GM23338 (cell line): ENCODE measurements at regions not wholly inside any gene's neighbourhood (a gene's known extent, or its start where the extent isn't known, plus 50 kb on each side); places are given as distances from the start of the nearest gene placed in this dataset.
A peak's percentile ranks its signal among the peaks of the same experiment; 100 is the strongest.

Experiments
- ATAC-seq: fragments of 200-7000 bp; cut with Tn5 transposase; 3 replicates; pipeline ENCODE4 v1.9.1; 2020
- DNase-seq: peaks from one replicate; pipeline ENCODE4 v3.0.0-alpha.2; 2015; ENCODE audit warnings: low spot score
- H2AFZ ChIP-seq: fragments of 200-600 bp; sonication (generic); 2 replicates; pipeline ENCODE4 v1.8.0; 2016; ENCODE audit warnings: antibody characterized with exemption, mild to moderate bottlenecking, moderate library complexity
- H3F3A ChIP-seq: fragments of 200-600 bp; sonication (generic); replicated peaks from 2 replicates; pipeline ENCODE4 v1.8.0; 2017; ENCODE audit warnings: antibody characterized with exemption, mixed run types, low read depth
- H3K27ac ChIP-seq: fragments of 200-600 bp; sonication (generic); 2 replicates; pipeline ENCODE4 v1.6.1; 2016; ENCODE audit warnings: low read depth
- H3K27me3 ChIP-seq: fragments of 200-600 bp; sonication (generic); 2 replicates; pipeline ENCODE4 v1.8.0; 2016; ENCODE audit warnings: mild to moderate bottlenecking, mixed run types, moderate library complexity; ENCODE audit not compliant: insufficient read depth
- H3K36me3 ChIP-seq: fragments of 200-600 bp; sonication (generic); 2 replicates; pipeline ENCODE4 v1.8.0; 2016; ENCODE audit warnings: mild to moderate bottlenecking; ENCODE audit not compliant: insufficient read depth
- H3K4me1 ChIP-seq: fragments of 200-600 bp; sonication (generic); 2 replicates; pipeline ENCODE4 v1.8.0; 2016; ENCODE audit warnings: mild to moderate bottlenecking, moderate library complexity; ENCODE audit not compliant: insufficient read depth
- H3K4me2 ChIP-seq: fragments of 200-600 bp; sonication (generic); 2 replicates; pipeline ENCODE4 v1.7.1; 2017; ENCODE audit warnings: mixed run types
- H3K4me3 ChIP-seq: fragments of 200-600 bp; sonication (generic); 2 replicates; pipeline ENCODE4 v1.6.1; 2016; ENCODE audit warnings: mixed run types
- H3K79me2 ChIP-seq: fragments of 200-600 bp; sonication (generic); replicated peaks from 2 replicates; pipeline ENCODE4 v1.8.0; 2017; ENCODE audit warnings: mild to moderate bottlenecking; ENCODE audit not compliant: insufficient read depth
- H3K9me2 ChIP-seq: fragments of 200-600 bp; sonication (generic); 2 replicates; pipeline ENCODE4 v1.8.0; 2017; ENCODE audit not compliant: insufficient read depth
- H4K20me1 ChIP-seq: fragments of 200-600 bp; sonication (generic); replicated peaks from 2 replicates; pipeline ENCODE4 v1.8.0; 2017; ENCODE audit warnings: mild to moderate bottlenecking; ENCODE audit not compliant: insufficient read depth
- H3K27ac Mint-ChIP-seq: 2 replicates; pipeline ENCODE4 v1.8.0; 2020; ENCODE audit warnings: inconsistent platforms, mild to moderate bottlenecking, moderate library complexity, mixed read lengths
- H3K27me3 Mint-ChIP-seq: 3 replicates; pipeline ENCODE4 v1.8.0; 2022; ENCODE audit warnings: low read depth, mild to moderate bottlenecking, moderate library complexity, mixed read lengths, inconsistent platforms; ENCODE audit not compliant: insufficient read depth, poor library complexity
- H3K36me3 Mint-ChIP-seq: 3 replicates; pipeline ENCODE4 v1.8.0; 2021; ENCODE audit warnings: low read depth, mild to moderate bottlenecking, inconsistent platforms, moderate library complexity, mixed read lengths
- H3K4me1 Mint-ChIP-seq: 3 replicates; pipeline ENCODE4 v1.8.0; 2020; ENCODE audit warnings: mild to moderate bottlenecking, inconsistent platforms, mixed read lengths
- H3K4me3 Mint-ChIP-seq: 3 replicates; pipeline ENCODE4 v1.8.0; 2021; ENCODE audit warnings: moderate library complexity, mild to moderate bottlenecking, inconsistent platforms, mixed read lengths
- H3K9me3 Mint-ChIP-seq: 3 replicates; pipeline ENCODE4 v1.8.0; 2020; ENCODE audit warnings: moderate library complexity, mild to moderate bottlenecking, inconsistent platforms, mixed read lengths
- ETS1 ChIP-seq: IDR thresholded peaks from 2 replicates; pipeline ENCODE4 v1.6.1; 2016; ENCODE audit warnings: antibody characterized with exemption
- EZH2phosphoT487 ChIP-seq: fragments of 200-600 bp; sonication (generic); IDR thresholded peaks from one replicate; pipeline ENCODE4 v1.8.1; 2018; ENCODE audit warnings: antibody characterized with exemption; ENCODE audit not compliant: unreplicated experiment
- JUNB ChIP-seq: IDR thresholded peaks from one replicate; pipeline ENCODE4 v1.6.1; 2016; ENCODE audit warnings: antibody characterized with exemption; ENCODE audit not compliant: unreplicated experiment
- POLR2AphosphoS5 ChIP-seq: IDR thresholded peaks from 2 replicates; pipeline ENCODE4 v1.6.1; 2016; ENCODE audit warnings: antibody characterized with exemption, low read depth
- REST ChIP-seq: IDR thresholded peaks from one replicate; pipeline ENCODE4 v1.6.1; 2018; ENCODE audit warnings: antibody characterized with exemption; ENCODE audit not compliant: unreplicated experiment
- STAT1 ChIP-seq: IDR thresholded peaks from one replicate; pipeline ENCODE4 v1.6.1; 2016; ENCODE audit warnings: antibody characterized with exemption; ENCODE audit not compliant: unreplicated experiment
- ZNF114 ChIP-seq: fragments of 250-450 bp; sonication (Bioruptor Pico); IDR thresholded peaks from 2 replicates; pipeline ENCODE4 v1.5.0; 2020; ENCODE audit warnings: mild to moderate bottlenecking, moderate library complexity
- ZNF331 ChIP-seq: fragments of 250-450 bp; sonication (Bioruptor Pico); IDR thresholded peaks from 2 replicates; pipeline ENCODE4 v1.5.0; 2020; ENCODE audit warnings: low read depth, mild to moderate bottlenecking, moderate library complexity
- ZNF462 ChIP-seq: fragments of 250-450 bp; sonication (Bioruptor Pico); IDR thresholded peaks from 2 replicates; pipeline ENCODE4 v1.5.0; 2020; ENCODE audit warnings: mild to moderate bottlenecking, moderate library complexity

DNA sequence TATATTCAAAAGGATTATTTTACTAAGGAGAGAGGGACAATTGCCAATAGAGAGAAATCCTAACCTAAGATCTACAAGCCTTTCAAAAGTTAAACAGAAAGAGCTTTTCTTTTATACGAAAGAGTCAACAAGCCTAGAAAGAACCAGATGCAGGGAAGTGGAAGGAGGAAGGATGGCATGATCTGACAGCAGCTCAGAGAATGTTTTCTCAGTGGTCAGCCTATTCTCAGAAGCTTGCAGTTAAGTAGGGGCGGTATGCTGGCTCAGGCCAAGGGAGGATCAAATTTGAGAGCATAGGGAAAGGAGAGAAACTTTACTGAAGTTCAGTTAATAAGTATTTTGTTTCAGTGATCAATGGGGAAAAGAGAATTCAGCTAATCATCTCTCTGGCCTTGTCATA, 88.0 kb upstream of the FTMT start:
- Histone ChIP-seq H4K20me1 (no peaks in the 10 kb centered on the region), H3F3A (no peaks in the 10 kb centered on the region), H3K36me3 (no peaks in the 10 kb centered on the region), H3K4me1 (no peaks in the 10 kb centered on the region), H2AFZ (no peak overlapping the region), H3K79me2 (no peaks in the 10 kb centered on the region), H3K4me2 (no peak overlapping the region), H3K4me3 (no peak overlapping the region), H3K9me2 (no peaks in the 10 kb centered on the region), H3K27ac (no peak overlapping the region), H3K27me3 (no peaks in the 10 kb centered on the region)
- peak; percentile 39 for ATAC-seq
- H3K4me3 Mint-ChIP-seq = no peak overlapping the region
- H3K27me3 Mint-ChIP-seq = no peaks in the 10 kb centered on the region
- no peaks in the 10 kb centered on the region for H3K4me1 Mint-ChIP-seq
- no peaks in the 10 kb centered on the region for H3K36me3 Mint-ChIP-seq
- DNase-seq = no peak
- H3K27ac Mint-ChIP-seq = peak overlapping the region; percentile 78
- H3K9me3 Mint-ChIP-seq = no peaks in the 10 kb centered on the region
- TF ChIP-seq EZH2phosphoT487 (no peak), REST (no peak), STAT1 (no peak), POLR2AphosphoS5 (no peak), ZNF114 (CRISPR knock-in tag) (no peak), ZNF331 (CRISPR knock-in tag) (no peak), ZNF462 (no peak), ETS1 (no peak), JUNB (no peak)
